Thymus (tissue), 11 donors: ENCODE measurements at regions not wholly inside any gene's neighbourhood (a gene's known extent, or its start where the extent isn't known, plus 50 kb on each side); places are given as distances from the start of the nearest gene placed in this dataset.

ENCODE experiments used
- DNase-seq, 9 donors: peaks; one replicate each; pipeline ENCODE4 v3.0.0-alpha.2; 2013; ENCODE audit warnings: low spot score in 9 of 9, low read depth in 6 of 9, missing footprints in 1 of 9
- H3K27ac ChIP-seq, 2 donors: one replicate each; pipeline ENCODE4 v1.5.1; 2013; ENCODE audit warnings: control low read depth in 1 of 2, low read depth in 1 of 2, low read length in 1 of 2, mild to moderate bottlenecking in 1 of 2, moderate library complexity in 1 of 2
- H3K27me3 ChIP-seq, 2 donors: one replicate each; pipeline ENCODE4 v1.5.1; 2013; ENCODE audit warnings: low read length in 1 of 2; ENCODE audit not compliant: control insufficient read depth in 2 of 2, insufficient read depth in 1 of 2
- H3K36me3 ChIP-seq, 2 donors: one replicate each; pipeline ENCODE4 v1.5.1; 2013; ENCODE audit warnings: low read length in 1 of 2, mild to moderate bottlenecking in 1 of 2, moderate library complexity in 1 of 2; ENCODE audit not compliant: control insufficient read depth in 2 of 2, insufficient read depth in 2 of 2
- H3K4me1 ChIP-seq, 2 donors: one replicate each; pipeline ENCODE4 v1.5.1; 2013; ENCODE audit warnings: low read length in 2 of 2; ENCODE audit not compliant: control insufficient read depth in 2 of 2, insufficient read depth in 2 of 2
- H3K4me3 ChIP-seq, 2 donors: one replicate each; pipeline ENCODE4 v1.5.1; 2013; ENCODE audit warnings: low read length in 2 of 2, control low read depth in 1 of 2, mild to moderate bottlenecking in 1 of 2
- H3K9me3 ChIP-seq, 2 donors: one replicate each; pipeline ENCODE4 v1.5.1; 2013; ENCODE audit warnings: low read length in 1 of 2, mild to moderate bottlenecking in 1 of 2; ENCODE audit not compliant: control insufficient read depth in 2 of 2, insufficient read depth in 1 of 2
- WGBS: extraction: QIAGEN DNeasy Blood & Tissue Kit; methylation state at CpG from one replicate; pipeline ENCODE4 v1.1.7; 2013; 5-methylcytosine and 5-hydroxymethylcytosine counted together
- donor health status: healthy.

DNA sequence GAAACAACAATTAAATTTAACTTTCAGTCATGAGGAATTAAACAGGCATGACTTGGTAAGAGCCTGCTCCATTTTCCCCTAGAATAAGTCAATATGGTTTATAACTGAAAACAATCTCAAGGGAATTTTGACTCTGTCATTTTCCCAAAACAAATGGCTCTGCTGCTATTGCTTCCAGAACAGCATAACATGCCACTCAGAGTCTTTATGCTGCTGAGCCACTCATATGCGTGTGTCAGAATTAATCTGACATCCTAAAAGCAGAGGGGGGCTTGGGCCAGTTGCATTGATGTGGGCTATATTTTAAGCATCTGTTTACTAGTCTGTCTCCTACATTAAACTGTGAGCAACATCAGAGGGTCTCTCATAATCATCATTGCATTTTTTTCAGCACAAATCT is 111.1 kb upstream of the ABI3BP start:
- Histone ChIP-seq H3K36me3 (no peaks in the 10 kb centered on the region), H3K27ac (no peak overlapping the region), H3K9me3 (no peaks in the 10 kb centered on the region), H3K4me1 (no peaks in the 10 kb centered on the region), H3K27me3 (no peaks in the 10 kb centered on the region), H3K4me3 (no peak overlapping the region)
- DNase-seq: no peak
- 93% methylated on average over 1 of the region's 1 CpG for WGBS

DNA sequence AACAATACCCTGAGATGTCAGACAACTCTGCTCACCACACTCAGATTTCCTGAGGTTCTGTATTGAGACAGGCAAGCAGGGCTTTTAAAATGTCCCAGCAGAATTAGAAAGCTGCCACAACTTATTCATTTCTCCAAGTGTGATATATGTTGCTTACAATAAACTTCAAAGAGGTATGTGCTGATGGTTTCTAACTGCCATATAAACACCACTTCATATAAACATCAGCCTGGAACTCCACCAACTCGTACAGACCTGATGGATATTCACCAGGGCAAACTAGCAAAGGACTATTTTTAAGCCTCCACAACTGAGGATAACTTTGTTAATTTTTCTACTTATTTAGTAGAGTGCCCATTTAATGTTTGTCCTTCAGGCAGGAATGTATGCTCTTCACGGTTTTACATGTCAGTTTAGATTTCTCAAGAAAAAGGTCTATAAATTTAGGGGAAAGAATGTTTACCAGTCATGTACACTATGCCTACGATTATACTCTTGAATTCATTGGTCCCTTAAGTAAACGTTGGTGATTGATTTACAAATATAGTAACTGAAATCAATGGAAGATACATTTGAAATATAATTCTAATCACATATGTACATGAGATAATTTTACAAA is 109.6 kb upstream of the ABI3BP start:
- Histone ChIP-seq H3K4me3 (no peak overlapping the region), H3K9me3 (no peaks in the 10 kb centered on the region), H3K27me3 (no peaks in the 10 kb centered on the region), H3K4me1 (no peaks in the 10 kb centered on the region), H3K27ac (no peak overlapping the region), H3K36me3 (no peaks in the 10 kb centered on the region)
- DNase-seq: no peak
- WGBS: 64% methylated on average over 4 of the region's 4 CpGs

DNA sequence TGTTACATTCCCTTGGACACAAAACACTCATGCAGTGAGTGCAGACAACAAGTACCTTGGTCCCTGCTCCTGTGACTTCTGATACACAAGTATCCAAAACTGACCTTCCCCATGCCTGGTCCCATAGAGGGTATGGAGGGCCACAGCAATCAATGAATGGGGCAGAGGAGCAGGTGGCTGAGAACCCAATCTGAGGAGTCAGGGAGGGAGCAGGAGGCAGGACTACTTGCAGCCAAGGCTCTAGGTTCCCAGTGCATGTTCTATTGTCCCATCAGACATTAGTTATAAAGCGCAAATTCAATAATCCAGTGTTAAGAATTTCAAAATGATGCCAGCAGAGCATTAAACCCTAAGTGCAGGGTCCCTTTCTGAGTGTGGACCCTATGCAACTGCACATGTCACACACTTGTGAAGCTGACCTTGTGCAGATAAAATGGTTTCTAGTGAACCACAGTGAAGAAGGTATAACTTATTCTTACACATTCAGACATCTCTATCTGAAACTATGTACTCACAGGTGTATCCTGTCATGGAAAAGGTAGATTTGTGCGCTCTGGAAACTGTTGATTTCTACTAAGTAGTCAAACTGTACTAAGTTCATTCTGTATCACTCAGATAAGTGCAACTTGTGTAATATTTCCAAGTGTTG is 107.3 kb upstream of the ABI3BP start:
- Histone ChIP-seq H3K9me3 (no peaks in the 10 kb centered on the region), H3K27me3 (no peaks in the 10 kb centered on the region), H3K4me3 (no peak overlapping the region), H3K36me3 (no peaks in the 10 kb centered on the region), H3K4me1 (no peaks in the 10 kb centered on the region), H3K27ac (no peak overlapping the region)
- DNase-seq: no peak
- 57% methylated on average over 2 of the region's 2 CpGs for WGBS

DNA sequence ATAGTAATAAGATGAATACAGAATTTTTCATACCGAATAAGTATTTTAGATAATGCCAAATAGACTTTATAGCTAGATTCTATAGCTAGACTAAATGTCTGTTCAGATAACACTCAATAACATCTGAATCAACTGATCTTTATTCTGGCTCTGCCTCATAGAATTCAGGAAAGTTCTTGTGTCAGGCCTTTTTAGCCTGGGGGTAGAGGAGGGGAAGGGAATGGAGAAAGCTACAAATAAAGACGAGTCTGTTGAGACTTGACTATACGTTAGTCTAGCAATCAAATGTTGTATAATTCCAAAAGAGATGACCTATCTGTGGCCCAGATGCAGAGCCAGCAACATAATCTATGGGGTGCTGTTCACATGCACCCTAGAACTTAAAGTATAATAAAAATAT is 106.6 kb upstream of the ABI3BP start:
- Histone ChIP-seq H3K36me3 (no peaks in the 10 kb centered on the region), H3K27me3 (no peaks in the 10 kb centered on the region), H3K9me3 (no peaks in the 10 kb centered on the region), H3K4me3 (no peak overlapping the region), H3K27ac (no peak overlapping the region), H3K4me1 (no peaks in the 10 kb centered on the region)
- DNase-seq: no peak
- WGBS: 96% methylated on average over 3 of the region's 3 CpGs

DNA sequence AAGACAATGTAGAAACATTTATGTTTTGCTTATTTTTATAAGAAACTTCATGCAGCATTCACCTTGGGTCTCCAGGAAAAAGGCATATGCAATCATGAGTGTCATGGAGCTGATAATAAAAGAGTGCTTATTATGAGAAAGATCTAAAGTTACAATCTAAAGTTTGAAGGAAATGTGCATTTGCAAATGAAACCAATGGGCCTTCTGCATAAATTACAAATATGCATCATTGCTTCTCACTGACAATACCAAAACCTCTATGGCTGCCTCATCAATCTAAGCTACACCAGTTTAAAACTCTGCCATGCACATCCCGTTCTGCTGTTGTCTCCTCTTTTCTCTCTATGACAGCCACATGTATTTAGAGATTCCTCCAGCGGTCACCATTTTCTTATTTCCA is 103.2 kb upstream of the ABI3BP start:
- no peak for DNase-seq
- 97% methylated on average over 2 of the region's 2 CpGs for WGBS
- H3K27me3 ChIP-seq: no peaks in the 10 kb centered on the region
- H3K9me3 ChIP-seq: no peaks in the 10 kb centered on the region
- no peak overlapping the region for H3K4me3 ChIP-seq
- no peak overlapping the region for H3K27ac ChIP-seq
- no peaks in the 10 kb centered on the region for H3K36me3 ChIP-seq
- H3K4me1 ChIP-seq: no peaks in the 10 kb centered on the region

DNA sequence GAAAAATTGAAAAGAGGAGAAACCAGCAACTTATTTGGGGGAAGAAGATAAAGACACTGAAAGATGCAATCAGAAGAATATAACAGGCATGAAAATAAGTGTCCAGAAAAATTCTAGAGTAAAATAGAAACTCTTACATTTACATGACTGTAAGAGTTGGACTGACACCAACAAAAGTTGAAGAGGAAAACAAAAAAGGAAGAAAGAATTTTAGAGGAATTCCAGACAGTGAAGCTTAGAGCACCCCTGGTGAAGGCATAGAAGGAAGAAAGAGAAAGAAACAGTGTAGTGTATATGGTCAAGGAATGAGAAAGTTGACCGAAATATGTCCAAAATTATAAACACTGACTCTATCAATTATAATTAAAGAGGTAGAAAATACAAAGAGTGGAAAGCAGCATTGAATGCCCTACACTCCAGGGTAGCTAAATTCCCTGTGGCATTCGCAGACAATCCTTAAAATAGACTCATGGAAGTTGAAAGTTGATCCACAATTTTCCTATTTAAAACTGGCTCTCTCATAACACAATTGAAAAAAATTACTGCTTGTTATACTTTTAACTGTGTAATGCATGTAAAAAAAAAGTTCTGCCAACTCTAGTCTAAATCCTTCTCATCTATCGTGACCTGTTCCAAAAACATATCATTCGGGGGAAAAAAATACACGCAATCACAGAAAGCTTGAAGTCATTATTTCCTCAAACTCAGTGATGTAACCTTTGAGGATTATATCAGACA is 102.6 kb upstream of the ABI3BP start:
- no peak for DNase-seq
- H3K4me3 ChIP-seq: no peak overlapping the region
- H3K9me3 ChIP-seq: no peaks in the 10 kb centered on the region
- H3K4me1 ChIP-seq: no peaks in the 10 kb centered on the region
- no peak overlapping the region for H3K27ac ChIP-seq
- no peaks in the 10 kb centered on the region for H3K36me3 ChIP-seq
- no peaks in the 10 kb centered on the region for H3K27me3 ChIP-seq
- WGBS: 82% methylated on average over 5 of the region's 5 CpGs

DNA sequence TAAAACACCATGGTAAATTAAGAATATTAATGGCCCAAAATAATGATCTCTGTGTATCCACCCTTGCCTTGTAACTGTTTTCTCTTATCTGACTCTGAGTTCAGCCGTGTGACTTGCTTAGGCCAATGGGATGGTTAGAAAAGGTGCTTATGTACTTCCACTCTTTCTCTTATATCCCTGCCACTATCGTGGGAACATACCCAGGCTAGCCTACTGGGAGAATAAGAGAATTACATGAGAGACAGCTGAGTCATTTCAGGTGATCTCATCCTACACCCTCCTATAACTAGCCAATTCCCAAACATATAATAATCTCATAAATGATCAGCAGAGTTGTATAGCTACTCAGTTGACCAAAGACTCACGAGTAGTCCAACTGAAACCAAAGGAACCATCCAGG is 98.3 kb upstream of the ABI3BP start:
- DNase-seq: no peak
- H3K27me3 ChIP-seq: no peaks in the 10 kb centered on the region
- 89% methylated on average over 3 of the region's 3 CpGs for WGBS
- H3K27ac ChIP-seq: no peak overlapping the region
- no peak overlapping the region for H3K4me3 ChIP-seq
- no peaks in the 10 kb centered on the region for H3K4me1 ChIP-seq
- H3K9me3 ChIP-seq: no peaks in the 10 kb centered on the region
- no peaks in the 10 kb centered on the region for H3K36me3 ChIP-seq

DNA sequence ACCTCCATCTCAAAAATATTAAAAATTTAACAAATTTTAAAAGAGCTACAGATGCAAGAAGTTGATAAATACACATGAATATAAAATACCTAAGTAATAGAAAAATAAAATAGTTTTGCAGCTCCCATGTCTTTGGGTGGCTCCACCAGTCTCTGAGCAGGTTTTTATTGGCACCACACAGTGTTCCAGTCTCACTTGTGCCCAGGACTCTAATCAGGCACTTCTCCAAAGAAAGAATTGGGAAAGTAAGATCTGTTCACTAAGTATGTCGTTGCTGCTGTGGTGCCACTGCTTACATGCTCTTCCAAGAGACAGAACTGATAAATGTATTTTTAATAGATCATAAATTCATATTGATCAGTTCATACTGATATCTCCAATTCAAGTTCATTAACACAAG is 92.5 kb upstream of the ABI3BP start:
- no peak for DNase-seq
- no peak overlapping the region for H3K27ac ChIP-seq
- H3K9me3 ChIP-seq: no peaks in the 10 kb centered on the region
- H3K4me3 ChIP-seq: no peak overlapping the region
- WGBS: 98% methylated on average over 1 of the region's 1 CpG
- H3K36me3 ChIP-seq: no peaks in the 10 kb centered on the region
- no peaks in the 10 kb centered on the region for H3K27me3 ChIP-seq
- H3K4me1 ChIP-seq: no peaks in the 10 kb centered on the region

DNA sequence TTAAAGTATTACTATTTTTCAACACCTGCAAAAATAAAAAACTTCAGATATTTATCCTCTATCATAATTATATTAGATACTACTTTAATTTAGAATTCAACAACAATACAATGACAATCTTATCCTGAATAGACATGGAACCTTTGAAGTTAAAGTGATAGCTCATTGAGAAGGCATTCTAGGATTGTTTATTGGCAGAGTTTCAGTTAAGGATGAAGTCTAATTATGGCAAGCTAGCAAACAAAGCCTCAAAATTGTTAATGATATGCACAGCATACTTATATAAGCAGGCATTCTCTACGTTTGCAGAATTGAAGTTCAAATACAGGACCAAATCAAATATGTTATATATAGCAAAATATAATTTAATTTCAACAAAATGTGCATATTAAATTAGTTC is 91.2 kb upstream of the ABI3BP start:
- Histone ChIP-seq H3K36me3 (no peaks in the 10 kb centered on the region), H3K4me1 (no peaks in the 10 kb centered on the region), H3K27me3 (no peaks in the 10 kb centered on the region), H3K9me3 (no peaks in the 10 kb centered on the region), H3K27ac (no peak overlapping the region), H3K4me3 (no peak overlapping the region)
- no peak for DNase-seq
- WGBS: 88% methylated on average over 1 of the region's 1 CpG
